HG02798 (cell line): ENCODE measurements at regions not wholly inside any gene's neighbourhood (a gene's known extent, or its start where the extent isn't known, plus 50 kb on each side); places are given as distances from the start of the nearest gene placed in this dataset.
"Not testable (repeated sequence)": the region's sequence is repeated elsewhere in the genome, so short reads cannot be mapped to it uniquely, and the experiment has no call there.

ENCODE experiments used
- ATAC-seq: cut with Tn5 transposase; IDR thresholded peaks from one replicate; pipeline ENCODE4 v1.9.1; 2021; ENCODE audit warnings: mild to moderate bottlenecking; ENCODE audit not compliant: unreplicated experiment, poor library complexity

GRCh38 chr4:110424144-110424543, 51.8 kb upstream of the ENPEP start:
- no peak for ATAC-seq

GRCh38 chr4:110418641-110419040, 57.3 kb upstream of the ENPEP start:
- ATAC-seq: no peak

- no peak for ATAC-seq
These were observed 58.8 kb upstream of the ENPEP start for GRCh38 chr4:110417136-110417535.

GRCh38 chr4:110415478-110415877, 60.5 kb upstream of the ENPEP start:
- no peak for ATAC-seq

- no peak for ATAC-seq
These were observed 60.9 kb upstream of the ENPEP start for GRCh38 chr4:110415041-110415440.

- no peak for ATAC-seq
These were observed 61.4 kb upstream of the ENPEP start for GRCh38 chr4:110414561-110414920.

GRCh38 chr4:110413807-110414560, 62.0 kb upstream of the ENPEP start:
- ATAC-seq: not testable (repeated sequence)

- ATAC-seq: no peak
These were observed 63.4 kb upstream of the ENPEP start for GRCh38 chr4:110412354-110413065.

GRCh38 chr4:110411574-110412011, 64.4 kb upstream of the ENPEP start:
- no peak for ATAC-seq

- ATAC-seq: not testable (repeated sequence)
These were observed 64.9 kb upstream of the ENPEP start for GRCh38 chr4:110410853-110411573.

- no peak for ATAC-seq
These were observed 75.9 kb upstream of the ENPEP start for GRCh38 chr4:110400086-110400485.

- not testable (repeated sequence) for ATAC-seq
These were observed 76.9 kb upstream of the ENPEP start for GRCh38 chr4:110399046-110399445.

GRCh38 chr4:110396963-110397362, 79.0 kb upstream of the ENPEP start:
- no peak for ATAC-seq

- ATAC-seq: no peak
These were observed 80.5 kb upstream of the ENPEP start for GRCh38 chr4:110395421-110395820.

GRCh38 chr4:110394871-110395270, 81.1 kb upstream of the ENPEP start:
- ATAC-seq: no peak

- ATAC-seq: no peak
These were observed 94.2 kb upstream of the ENPEP start for GRCh38 chr4:110381784-110382183.

- no peak for ATAC-seq
These were observed 103.5 kb upstream of the ENPEP start for GRCh38 chr4:110372485-110372884.

GRCh38 chr4:110371016-110371770, 104.8 kb upstream of the ENPEP start:
- no peak for ATAC-seq

GRCh38 chr4:110368409-110368808, 107.5 kb upstream of the ENPEP start:
- ATAC-seq: no peak

GRCh38 chr4:110367156-110367555, 108.8 kb upstream of the ENPEP start:
- ATAC-seq: no peak
